OCI-LY1 (cell line): ENCODE measurements at regions not wholly inside any gene's neighbourhood (a gene's known extent, or its start where the extent isn't known, plus 50 kb on each side); places are given as distances from the start of the nearest gene placed in this dataset.

Experiments used
- H2AFZ ChIP-seq: fragments of 200-600 bp; sonication (generic), shearing (Covaris generic); 2 replicates; pipeline ENCODE4 v1.6.0; 2014; ENCODE audit warnings: antibody characterized with exemption, mild to moderate bottlenecking, low read length
- H3F3A ChIP-seq: fragments of 200-600 bp; sonication (generic), shearing (Covaris generic); 2 replicates; pipeline ENCODE4 v1.6.0; 2014; ENCODE audit warnings: mild to moderate bottlenecking, antibody characterized with exemption, low read length, moderate library complexity; ENCODE audit not compliant: insufficient read depth
- H3K27ac ChIP-seq: fragments of 200-600 bp; sonication (generic); 2 replicates; pipeline ENCODE4 v1.5.1; 2014; ENCODE audit warnings: low read length, mixed run types, mild to moderate bottlenecking, low read depth; ENCODE audit not compliant: poor library complexity, severe bottlenecking
- H3K27me3 ChIP-seq: fragments of 200-600 bp; sonication (generic); 2 replicates; pipeline ENCODE4 v1.6.0; 2014; ENCODE audit warnings: antibody characterized with exemption, mild to moderate bottlenecking, low read length, moderate library complexity; ENCODE audit not compliant: insufficient read depth
- H3K36me3 ChIP-seq: fragments of 200-600 bp; sonication (generic); 2 replicates; pipeline ENCODE4 v1.6.1; 2014; ENCODE audit warnings: mild to moderate bottlenecking, antibody characterized with exemption, low read length, moderate library complexity, mixed read lengths; ENCODE audit not compliant: insufficient read depth
- H3K4me1 ChIP-seq: fragments of 200-600 bp; sonication (generic); 2 replicates; pipeline ENCODE4 v1.5.1; 2014; ENCODE audit warnings: mild to moderate bottlenecking, low read length, moderate library complexity; ENCODE audit not compliant: insufficient read depth, severe bottlenecking
- H3K4me2 ChIP-seq: fragments of 200-600 bp; sonication (generic), shearing (Covaris generic); 2 replicates; pipeline ENCODE4 v1.6.1; 2014; ENCODE audit warnings: low read length
- H3K4me3 ChIP-seq: fragments of 200-600 bp; sonication (generic); 2 replicates; pipeline ENCODE4 v1.5.1; 2014; ENCODE audit warnings: low read length, low read depth, mild to moderate bottlenecking, mixed read lengths; ENCODE audit not compliant: poor library complexity, severe bottlenecking
- H3K79me2 ChIP-seq: fragments of 200-600 bp; shearing (Covaris generic); 2 replicates; pipeline ENCODE4 v1.6.1; 2016; ENCODE audit warnings: mixed run types, low read length, mixed read lengths; ENCODE audit not compliant: insufficient read depth
- H3K9ac ChIP-seq: fragments of 200-600 bp; sonication (generic), shearing (Covaris generic); 2 replicates; pipeline ENCODE4 v1.6.1; 2014; ENCODE audit warnings: mild to moderate bottlenecking, low read length, mixed read lengths
- H3K9me2 ChIP-seq: fragments of 200-600 bp; sonication (generic), shearing (Covaris generic); 2 replicates; pipeline ENCODE4 v1.6.1; 2014; ENCODE audit warnings: low read depth, mild to moderate bottlenecking, low read length, mixed read lengths
- H3K9me3 ChIP-seq: fragments of 200-600 bp; shearing (Covaris generic); 2 replicates; pipeline ENCODE4 v1.6.1; 2014; ENCODE audit warnings: low read length, mixed read lengths
- H4K20me1 ChIP-seq: fragments of 200-600 bp; sonication (generic), shearing (Covaris generic); 2 replicates; pipeline ENCODE4 v1.6.0; 2016; ENCODE audit warnings: mild to moderate bottlenecking, low read length; ENCODE audit not compliant: insufficient read depth
- CTCF ChIP-seq: fragments of 200-600 bp; sonication (generic), shearing (Covaris generic); IDR thresholded peaks from 2 replicates; pipeline ENCODE4 v1.5.1; 2017; ENCODE audit warnings: mild to moderate bottlenecking, antibody characterized with exemption, low read length, moderate library complexity, mixed read lengths
- EZH2 ChIP-seq: fragments of 200-600 bp; sonication (generic), shearing (Covaris generic); IDR thresholded peaks from 2 replicates; pipeline ENCODE4 v1.8.0; 2017; ENCODE audit warnings: borderline replicate concordance, mixed run types, mild to moderate bottlenecking, antibody characterized with exemption, low read length, moderate library complexity, mixed read lengths

DNA sequence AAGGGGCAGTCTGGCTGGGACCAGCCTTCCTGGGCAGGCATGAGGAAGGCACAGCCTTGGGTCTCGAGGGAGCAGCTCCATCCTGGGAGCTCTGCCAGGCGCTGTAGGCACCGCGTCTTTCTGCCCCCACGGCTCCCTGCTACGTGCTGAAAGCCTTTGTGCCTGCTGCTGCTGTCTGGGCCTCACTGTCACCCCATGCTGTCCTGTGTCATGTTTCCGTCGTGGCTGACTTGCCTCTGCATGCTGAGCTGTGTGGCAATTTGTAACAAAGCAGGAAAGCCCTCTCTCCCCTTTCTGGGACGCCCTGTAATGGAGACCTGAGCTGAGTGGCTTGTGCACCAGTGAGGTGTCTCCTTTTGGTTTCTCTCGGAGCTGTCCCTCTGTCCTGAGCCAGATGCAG, 152.5 kb downstream of the TSN start:
- peaks cover 7% of the 10 kb centered on the region for H3K36me3 ChIP-seq

DNA sequence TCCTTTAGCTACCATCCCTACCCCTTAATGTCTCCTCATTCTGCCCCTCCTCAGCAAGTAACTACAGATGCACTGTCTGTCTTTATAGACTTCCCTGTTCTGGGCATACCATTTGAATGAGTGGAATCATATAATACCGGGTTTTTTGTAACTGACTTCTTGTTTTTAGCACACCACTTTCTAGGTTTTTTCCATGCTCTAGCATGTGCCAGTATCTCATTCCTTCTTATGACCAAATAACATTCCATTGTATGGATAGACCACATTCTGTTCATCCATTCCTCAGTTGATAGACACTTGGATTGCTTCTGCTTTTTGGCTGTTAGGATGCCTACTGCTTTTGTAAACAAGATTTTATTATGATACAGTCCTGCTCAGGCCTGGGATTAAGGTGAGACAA, 154.7 kb downstream of the TSN start:
- Histone ChIP-seq H3K9me3 (no peaks in the 10 kb centered on the region), H3K4me1 (peaks cover 22% of the 10 kb centered on the region), H3F3A (no peaks in the 10 kb centered on the region), H3K4me2 (no peak overlapping the region), H3K9me2 (no peaks in the 10 kb centered on the region), H4K20me1 (no peaks in the 10 kb centered on the region), H2AFZ (no peak overlapping the region), H3K9ac (no peak overlapping the region), H3K27ac (no peak overlapping the region), H3K36me3 (peaks cover 7% of the 10 kb centered on the region), H3K79me2 (0 out of 2 replicates have a peak, but pooled peaks cover 8% of the 10 kb centered on the region), H3K4me3 (no peak overlapping the region), H3K27me3 (no peaks in the 10 kb centered on the region)
- TF ChIP-seq CTCF = no peak
- TF ChIP-seq EZH2 = no peak

More for the DNA sequence above, 152.5 kb downstream of the TSN start:
- H3K27ac ChIP-seq = no peak overlapping the region
- H3K9ac ChIP-seq = no peak overlapping the region
- H3K79me2 ChIP-seq = peaks cover 10% of the 10 kb centered on the region
- H3K4me1 ChIP-seq = peaks cover 44% of the 10 kb centered on the region
- H4K20me1 ChIP-seq = no peaks in the 10 kb centered on the region
- no peak overlapping the region for H2AFZ ChIP-seq
- no peaks in the 10 kb centered on the region for H3F3A ChIP-seq
- no peaks in the 10 kb centered on the region for H3K27me3 ChIP-seq
- no peak for TF ChIP-seq CTCF
- TF ChIP-seq EZH2 = no peak
- no peaks in the 10 kb centered on the region for H3K9me3 ChIP-seq
- H3K4me3 ChIP-seq = no peak overlapping the region
- no peaks in the 10 kb centered on the region for H3K9me2 ChIP-seq
- H3K4me2 ChIP-seq = no peak overlapping the region

DNA sequence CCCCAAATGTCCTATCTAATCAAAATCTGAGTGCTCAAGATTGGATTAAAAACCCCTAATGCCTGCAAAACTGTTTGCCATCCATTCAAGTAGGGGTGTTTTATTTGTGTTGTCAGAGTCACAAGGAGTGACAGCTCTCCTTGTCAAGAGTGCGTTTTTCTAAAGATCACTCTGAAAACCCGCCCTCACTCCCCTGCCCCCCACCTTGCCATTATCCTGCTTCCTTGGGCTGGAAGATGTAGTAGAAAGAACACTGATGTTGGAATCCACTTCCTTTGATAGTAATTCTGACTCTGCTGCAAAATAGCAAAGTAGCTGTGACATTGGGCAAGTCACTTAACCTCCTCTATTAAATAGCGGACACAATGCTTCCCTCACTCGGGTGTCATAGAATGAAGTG, 155.6 kb downstream of the TSN start:
- H3K27ac ChIP-seq = no peak overlapping the region
- no peak overlapping the region for H3K4me2 ChIP-seq
- H3K4me1 ChIP-seq = peaks cover 20% of the 10 kb centered on the region
- 0 out of 2 replicates have a peak, but pooled peaks cover 8% of the 10 kb centered on the region for H3K79me2 ChIP-seq
- H3K9me3 ChIP-seq = no peaks in the 10 kb centered on the region
- H3K36me3 ChIP-seq = peaks cover 7% of the 10 kb centered on the region
- H2AFZ ChIP-seq = no peak overlapping the region
- no peak overlapping the region for H3K4me3 ChIP-seq
- H3F3A ChIP-seq = no peaks in the 10 kb centered on the region
- no peaks in the 10 kb centered on the region for H4K20me1 ChIP-seq
- TF ChIP-seq EZH2 (no peak), CTCF (no peak)
- no peaks in the 10 kb centered on the region for H3K9me2 ChIP-seq
- H3K9ac ChIP-seq = no peak overlapping the region
- H3K27me3 ChIP-seq = no peaks in the 10 kb centered on the region
